Endothelial cell of umbilical vein (primary cell): ENCODE measurements at regions not wholly inside any gene's neighbourhood (a gene's known extent, or its start where the extent isn't known, plus 50 kb on each side); places are given as distances from the start of the nearest gene placed in this dataset.

Experiments used
- CTCF ChIP-seq, 2 donors: IDR thresholded peaks; 1 replicate in 1 of 2; 2 replicates in 1 of 2; pipeline ENCODE4 v1.5.1; 2011; ENCODE audit warnings: low read length in 2 of 2, mild to moderate bottlenecking in 2 of 2, moderate library complexity in 2 of 2, control low read depth in 1 of 2, inconsistent platforms in 1 of 2, low read depth in 1 of 2; ENCODE audit not compliant: insufficient read depth in 1 of 2; ENCODE audit errors: extremely low read depth in 1 of 2
- EZH2 ChIP-seq: IDR thresholded peaks from 2 replicates; pipeline ENCODE4 v1.6.1; 2012; ENCODE audit warnings: borderline replicate concordance, low read depth, mild to moderate bottlenecking, moderate library complexity, low read length, inconsistent platforms; ENCODE audit not compliant: severe bottlenecking
- MAX ChIP-seq: IDR thresholded peaks from 2 replicates; pipeline ENCODE4 v1.6.1; 2011; ENCODE audit not compliant: insufficient read depth, insufficient read length
- POLR2A ChIP-seq: IDR thresholded peaks from 2 replicates; pipeline ENCODE4 v1.6.1; 2012; ENCODE audit warnings: low read depth, mild to moderate bottlenecking, control low read depth, low read length
- POLR2AphosphoS5 ChIP-seq: IDR thresholded peaks from 2 replicates; pipeline ENCODE4 v1.6.1; 2012; ENCODE audit warnings: low read depth, mild to moderate bottlenecking, control low read depth, low read length, moderate library complexity; ENCODE audit not compliant: insufficient read depth

- no peak for TF ChIP-seq CTCF (IDR thresholded peaks at IDR 0.05; ENCODE audit: extremely low read depth in 1 of 2, insufficient read depth in 1 of 2, low read depth in 1 of 2, low read length in 2 of 2)
- no peak for TF ChIP-seq POLR2A
- no peak for TF ChIP-seq POLR2AphosphoS5
- no peak for TF ChIP-seq EZH2
- TF ChIP-seq MAX, result no peak
Measured at GRCh38 chr13:102461302-102461701, 59.5 kb upstream of the FGF14 start.
